Hepatocyte (in vitro differentiated cells): ENCODE measurements at regions not wholly inside any gene's neighbourhood (a gene's known extent, or its start where the extent isn't known, plus 50 kb on each side); places are given as distances from the start of the nearest gene placed in this dataset.

Experiments
- CTCF ChIP-seq: fragments of 200-600 bp; sonication (generic); IDR thresholded peaks from 2 replicates; pipeline ENCODE4 v1.5.1; 2016; ENCODE audit warnings: antibody characterized with exemption, mild to moderate bottlenecking; ENCODE audit not compliant: poor library complexity
- EZH2 ChIP-seq: fragments of 200-600 bp; sonication (generic); IDR thresholded peaks from 2 replicates; pipeline ENCODE4 v1.6.1; 2016; ENCODE audit warnings: antibody characterized with exemption, mild to moderate bottlenecking, borderline replicate concordance
- EZH2phosphoT487 ChIP-seq: fragments of 200-600 bp; sonication (generic); IDR thresholded peaks from one replicate; pipeline ENCODE4 v1.6.1; 2018; ENCODE audit warnings: antibody characterized with exemption, mild to moderate bottlenecking, low read depth, moderate library complexity; ENCODE audit not compliant: unreplicated experiment, severe bottlenecking

GRCh38 chr11:92439133-92439532, 214.5 kb downstream of the FAT3 start:
- no peak for TF ChIP-seq CTCF
- TF ChIP-seq EZH2: no peak
- TF ChIP-seq EZH2phosphoT487: no peak
